Suppressor macrophage treated with lipopolysaccharide for 1 hour (primary cell): ENCODE measurements at regions not wholly inside any gene's neighbourhood (a gene's known extent, or its start where the extent isn't known, plus 50 kb on each side); places are given as distances from the start of the nearest gene placed in this dataset.
"Not testable (repeated sequence)": the region's sequence is repeated elsewhere in the genome, so short reads cannot be mapped to it uniquely, and the experiment has no call there.

Source experiments
- DNase-seq, 3 donors: peaks; one replicate each; pipeline ENCODE4 v3.0.0-alpha.2; 2020 to 2022

DNA sequence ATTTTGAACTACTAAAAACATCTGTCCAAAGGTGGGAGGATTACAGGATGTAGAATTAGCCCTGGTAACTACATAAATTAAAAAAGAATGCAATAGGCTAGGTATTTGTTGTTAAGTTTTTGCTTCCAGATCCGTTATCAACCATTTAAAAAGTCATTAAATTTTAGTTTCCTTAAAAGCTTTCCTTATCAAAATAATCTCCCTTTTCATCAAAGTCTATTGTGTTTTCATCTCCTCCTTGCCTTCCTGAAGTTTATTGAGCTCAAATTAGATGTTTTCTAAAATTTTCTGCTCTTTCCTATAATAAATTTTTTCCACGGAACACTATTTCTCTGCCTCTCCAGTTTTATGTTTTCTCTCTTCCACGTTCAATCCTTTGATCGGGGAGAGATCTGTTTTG is 108.6 kb downstream of the MEX3B start:
- no peak for DNase-seq

DNA sequence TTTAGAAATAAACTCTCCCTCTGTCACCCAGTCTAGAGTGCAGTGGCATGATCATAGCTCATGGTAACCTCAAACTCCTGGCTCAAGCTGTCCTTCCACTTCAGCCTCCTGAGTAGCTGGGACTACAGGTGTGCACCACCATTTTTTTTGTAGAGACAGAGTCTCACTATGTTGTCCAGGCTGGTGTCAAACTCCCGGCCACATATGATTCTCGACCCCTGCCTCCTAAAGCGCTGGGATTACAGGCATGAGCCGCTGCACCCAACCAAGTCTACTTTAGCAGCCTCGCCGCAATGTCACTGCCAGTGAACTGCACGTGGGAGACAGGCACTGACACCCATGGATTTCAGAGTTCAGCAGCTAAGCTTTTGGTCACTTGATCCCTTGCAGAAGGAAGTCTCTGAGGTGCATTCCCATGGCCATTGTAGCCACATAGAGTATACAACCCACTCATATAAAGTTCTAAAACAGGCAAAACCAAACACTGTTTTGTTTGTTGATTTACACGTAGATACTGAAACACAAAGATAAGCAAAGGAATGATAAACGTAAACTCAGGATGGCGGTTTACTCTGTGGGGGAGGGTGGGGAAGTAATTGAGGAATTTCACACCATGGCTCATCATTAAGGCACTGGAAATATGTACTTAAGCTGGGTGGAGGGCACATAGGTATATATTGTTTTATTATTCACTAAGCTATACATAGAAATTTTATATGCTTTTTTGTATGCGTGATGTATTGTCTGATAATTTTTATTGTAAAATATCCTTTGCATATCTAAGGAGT is 115.0 kb downstream of the MEX3B start:
- no peak for DNase-seq

DNA sequence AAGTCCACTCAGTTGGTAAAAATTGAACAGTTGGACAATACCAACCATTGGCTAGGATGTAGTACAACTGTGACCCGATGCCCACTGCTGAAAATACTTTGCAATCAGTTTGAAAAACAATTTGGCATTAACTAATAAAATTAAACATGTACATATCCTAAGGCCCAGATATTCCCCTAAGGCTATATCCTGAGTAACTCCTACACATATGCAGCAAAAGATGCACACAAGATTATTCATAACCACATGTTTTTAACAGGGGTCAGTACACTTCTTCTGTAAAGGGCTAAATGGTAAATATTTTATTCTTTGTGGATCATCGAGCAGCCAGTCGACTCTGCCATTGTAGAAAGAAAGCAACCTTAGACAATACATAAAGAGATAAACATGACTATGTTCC is 116.3 kb downstream of the MEX3B start:
- DNase-seq, result no peak

DNA sequence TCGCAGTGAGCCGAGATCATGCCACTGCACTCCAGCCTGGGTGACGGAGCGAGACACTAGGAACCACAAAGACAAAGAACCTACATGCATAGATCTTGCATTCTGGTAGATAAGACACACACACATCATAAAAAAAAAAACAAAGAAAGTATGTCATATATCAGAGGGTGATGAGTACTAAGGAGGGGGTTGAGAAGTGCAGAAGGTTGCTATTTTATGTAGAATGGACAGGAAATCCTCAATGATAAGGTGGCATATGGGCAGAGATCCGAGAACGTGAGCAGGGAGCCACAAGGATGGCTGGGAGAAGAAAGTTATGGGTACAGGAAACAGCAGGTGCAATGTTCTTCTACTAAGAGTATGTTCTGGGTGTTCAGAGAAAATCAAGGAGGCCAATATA is 118.8 kb downstream of the MEX3B start:
- DNase-seq, result no peak

DNA sequence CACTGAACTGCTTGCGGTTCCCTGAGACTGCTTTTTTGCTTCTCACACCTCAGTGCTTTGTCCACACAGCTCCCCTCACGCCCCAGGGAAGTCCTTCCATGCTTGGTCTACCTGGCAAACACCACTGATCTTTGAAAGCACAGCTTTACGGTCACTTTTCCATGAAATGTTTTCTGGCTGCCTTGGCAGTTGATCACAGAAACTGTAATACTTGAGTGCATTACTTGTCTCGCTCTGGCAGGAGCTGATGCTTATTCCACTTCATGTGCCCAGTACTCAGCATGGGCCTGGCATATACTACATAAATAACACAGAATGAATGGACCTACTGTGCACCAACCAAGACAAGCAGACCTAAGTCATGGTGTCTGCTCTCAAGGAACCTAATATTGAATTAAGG is 121.1 kb downstream of the MEX3B start:
- no peak for DNase-seq

DNA sequence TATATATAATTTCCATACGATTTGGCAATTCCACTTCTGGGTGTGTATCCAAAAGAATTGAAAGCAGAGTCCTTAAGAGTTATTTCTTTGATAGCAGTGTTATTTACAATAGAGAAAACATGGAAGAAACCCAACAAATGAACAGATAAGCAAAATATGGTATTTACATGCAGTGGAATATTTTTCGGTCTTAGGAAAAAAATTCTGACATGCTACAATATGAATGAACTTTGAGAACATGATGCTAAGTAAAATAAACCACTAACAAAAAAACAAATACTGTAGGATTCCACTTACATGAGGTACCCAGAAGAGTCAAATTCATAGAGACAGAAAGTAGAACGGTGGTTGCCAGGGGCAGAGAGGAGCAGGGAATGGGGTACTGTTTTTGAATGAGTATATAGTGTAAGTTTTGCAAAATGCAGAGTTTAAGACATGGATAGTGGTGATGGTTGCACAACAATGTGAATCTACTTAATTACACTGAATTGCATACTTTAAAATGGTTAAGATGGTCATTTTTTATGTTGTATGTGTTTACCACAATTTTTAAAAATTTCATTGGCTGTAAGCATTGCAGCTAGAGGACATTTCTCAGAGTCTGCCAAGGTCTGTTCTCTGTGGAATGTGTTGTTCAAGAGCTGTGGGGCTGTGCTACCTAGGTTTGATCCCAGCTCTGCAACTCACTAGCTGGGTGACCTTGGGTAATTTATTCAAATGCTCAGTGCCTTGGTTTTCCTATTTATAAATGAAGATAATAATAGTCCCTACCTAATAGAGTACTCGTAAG is 122.1 kb downstream of the MEX3B start:
- no peak for DNase-seq

DNA sequence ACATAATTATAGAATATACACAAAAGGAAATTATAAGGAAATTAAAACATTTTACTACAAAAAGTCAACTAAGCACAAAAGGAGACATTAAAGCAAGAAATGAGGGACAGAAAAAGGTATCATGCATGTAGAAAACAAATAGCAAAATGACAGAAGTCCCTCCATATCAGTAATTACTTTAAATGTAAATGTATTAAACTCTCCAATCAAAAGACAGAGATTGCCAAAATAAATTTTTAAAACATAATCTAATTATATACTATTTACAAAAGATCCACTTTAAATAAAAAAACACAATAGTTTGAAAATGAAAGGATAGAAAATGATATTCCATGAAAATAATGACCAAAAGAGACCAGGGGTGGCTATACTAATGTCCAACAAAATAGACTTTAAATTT is 123.7 kb downstream of the MEX3B start:
- no peak for DNase-seq

DNA sequence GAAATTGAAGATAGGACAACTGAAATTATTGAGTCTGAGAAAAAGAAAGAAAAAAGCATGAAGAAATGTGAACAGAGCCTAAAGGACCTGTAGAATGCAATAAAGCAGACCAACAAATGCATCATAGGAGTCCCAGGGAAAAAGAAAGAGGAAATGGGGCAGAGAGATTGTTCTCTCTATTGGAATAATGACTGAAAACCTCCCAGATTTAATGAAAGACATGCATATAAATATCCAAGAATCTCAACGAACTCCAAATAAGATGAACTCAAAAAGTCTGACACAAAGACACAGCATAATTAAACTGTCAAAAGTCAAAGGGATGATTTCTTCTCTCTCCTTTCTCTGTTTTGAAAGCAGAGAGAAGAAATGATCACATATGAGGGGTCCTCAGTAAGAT is 124.7 kb downstream of the MEX3B start:
- DNase-seq, result no peak

DNA sequence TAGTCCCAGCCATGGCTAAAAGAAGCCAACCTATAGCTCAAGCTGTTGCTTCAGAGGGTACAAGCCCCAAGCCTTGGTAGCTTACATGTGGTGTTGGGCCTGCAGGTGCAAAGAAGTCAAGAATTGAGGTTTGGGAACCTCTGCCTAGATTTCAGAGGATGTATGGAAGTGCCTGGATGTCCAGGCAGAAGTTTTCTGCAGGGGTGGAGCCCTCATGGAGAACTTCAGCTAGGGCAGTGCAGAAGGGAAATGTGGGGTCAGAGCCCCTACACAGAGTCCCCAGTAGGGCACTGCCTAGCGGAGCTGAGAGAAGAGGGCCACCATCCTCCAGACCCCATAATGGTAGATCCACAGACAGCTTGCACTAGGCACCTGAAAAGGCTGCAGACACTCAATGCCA is 127.1 kb downstream of the MEX3B start:
- DNase-seq, result not testable (repeated sequence)

DNA sequence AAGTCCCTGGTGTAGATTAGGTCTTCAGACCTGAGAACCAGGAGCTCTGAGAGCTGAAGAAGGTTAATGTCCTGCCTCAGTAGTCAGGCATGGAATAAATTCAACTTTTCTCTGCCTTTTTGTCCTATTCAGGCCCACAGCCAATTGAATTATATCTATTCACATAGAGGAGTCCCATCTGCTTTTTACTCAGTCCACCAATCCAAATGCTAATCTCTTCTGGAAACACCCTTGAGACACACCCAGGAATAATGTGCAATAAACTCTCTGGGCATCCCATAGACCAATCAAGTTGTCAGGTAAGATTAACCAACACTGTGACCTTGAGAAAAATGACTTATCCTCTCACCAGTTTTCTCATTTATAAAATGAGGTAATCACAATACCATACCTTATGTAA is 129.4 kb downstream of the MEX3B start:
- DNase-seq, result no peak

DNA sequence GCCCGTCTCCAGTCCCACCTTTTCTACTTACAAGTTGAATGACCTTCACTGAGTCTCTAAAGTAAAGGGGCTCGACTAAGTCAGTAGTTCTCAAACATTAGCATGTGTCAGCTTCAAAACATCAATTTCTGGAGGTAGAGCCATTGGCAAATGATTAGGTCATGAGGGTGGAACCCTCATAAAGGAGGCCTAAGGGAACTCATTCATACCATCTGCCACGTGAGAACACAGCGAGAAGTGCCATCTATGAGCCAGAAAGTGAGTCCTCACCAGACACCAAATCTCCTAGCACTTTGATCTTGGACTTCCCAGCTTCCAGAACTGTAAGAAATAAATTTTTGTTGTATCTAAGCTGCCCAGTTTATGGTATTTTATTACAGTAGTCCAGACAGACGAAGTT is 129.8 kb downstream of the MEX3B start:
- no peak for DNase-seq

DNA sequence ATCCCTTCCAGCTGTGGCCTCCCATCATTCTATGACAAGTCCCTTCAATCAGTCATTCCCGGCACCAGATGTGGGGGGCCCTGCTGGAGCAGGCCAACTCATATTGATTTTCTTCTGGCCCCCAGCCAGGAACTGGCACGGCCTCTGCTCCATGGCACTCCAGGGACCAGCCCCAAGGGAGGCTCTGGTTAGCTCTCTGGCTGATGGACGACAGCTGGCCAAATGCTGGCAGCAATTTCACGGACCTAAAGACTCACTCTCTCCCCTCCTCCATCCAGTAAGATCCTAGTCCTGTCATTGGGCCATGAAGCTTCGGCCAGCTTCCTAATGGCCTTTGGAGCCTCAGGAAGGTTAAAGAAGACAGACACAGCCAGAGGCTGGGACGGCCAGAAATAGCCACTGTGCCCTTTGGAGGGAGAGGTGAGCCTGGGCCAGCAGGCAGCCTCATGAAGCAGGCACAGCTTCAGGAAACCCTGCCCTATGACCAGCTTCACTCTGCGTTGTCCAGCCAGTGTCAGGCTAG is 131.0 kb downstream of the MEX3B start:
- DNase-seq, result no peak

DNA sequence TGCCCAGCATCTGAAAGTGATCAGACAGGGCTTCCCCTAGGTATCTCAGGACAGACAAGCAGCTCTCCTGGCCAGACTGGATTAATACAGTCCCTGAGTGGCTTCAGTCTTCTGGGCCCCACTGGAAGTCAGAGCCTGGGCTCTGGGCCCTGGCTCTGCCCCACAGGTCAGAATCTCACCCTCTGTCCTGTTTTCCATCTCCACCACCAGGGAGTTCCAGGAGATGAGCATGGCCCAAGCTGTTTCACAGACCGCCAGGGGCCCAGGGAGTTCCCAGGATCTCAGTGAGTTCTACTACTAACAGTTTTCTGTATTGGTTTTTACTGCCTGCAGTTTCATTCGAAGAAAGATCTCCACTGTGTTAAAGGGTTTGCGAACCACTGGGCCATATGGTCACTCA is 131.5 kb downstream of the MEX3B start:
- DNase-seq, result no peak

DNA sequence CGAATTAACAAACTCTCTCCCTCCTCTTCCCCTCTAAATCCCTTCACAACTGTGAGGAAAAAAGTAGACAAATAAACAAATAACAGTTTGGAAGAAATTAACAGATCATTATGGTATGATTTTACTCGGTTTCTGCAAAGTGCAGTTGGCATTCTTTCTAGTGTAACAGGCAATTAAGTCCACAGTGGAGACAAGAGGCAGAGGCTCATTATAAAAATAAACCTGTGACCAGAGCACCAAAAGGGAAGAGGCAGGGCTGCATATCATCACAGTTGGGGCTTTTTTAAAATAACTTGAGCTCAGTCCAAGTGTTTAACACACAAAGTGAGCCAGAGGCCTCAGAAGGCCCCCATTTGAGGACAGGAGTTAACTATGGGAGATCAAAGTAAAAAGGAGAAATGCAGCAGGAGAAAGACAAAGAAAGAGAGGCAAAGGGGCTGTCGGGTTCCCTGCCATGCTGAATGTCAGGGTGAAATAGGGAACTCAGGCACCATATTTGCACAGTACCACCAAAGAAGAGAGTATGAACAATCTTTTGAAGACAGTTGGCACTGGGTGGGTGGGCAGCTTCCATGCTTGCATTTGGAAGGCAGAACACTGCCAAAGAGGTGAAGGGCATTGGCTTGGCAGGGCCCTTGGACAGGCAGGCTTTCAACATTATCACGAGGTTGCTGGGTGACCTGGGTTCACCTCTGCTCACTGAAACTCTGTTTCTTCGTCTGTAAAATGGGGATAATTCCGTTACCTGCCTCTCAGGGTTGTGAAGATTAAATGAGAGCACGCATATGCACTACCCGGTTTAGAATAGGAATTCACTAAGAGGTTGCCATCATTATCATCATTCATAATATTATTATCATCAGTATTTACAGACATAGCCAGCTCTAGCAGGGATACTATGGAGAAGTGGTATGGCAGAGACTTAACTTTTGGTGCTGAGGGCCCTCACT is 134.5 kb downstream of the MEX3B start:
- DNase-seq, result no peak

DNA sequence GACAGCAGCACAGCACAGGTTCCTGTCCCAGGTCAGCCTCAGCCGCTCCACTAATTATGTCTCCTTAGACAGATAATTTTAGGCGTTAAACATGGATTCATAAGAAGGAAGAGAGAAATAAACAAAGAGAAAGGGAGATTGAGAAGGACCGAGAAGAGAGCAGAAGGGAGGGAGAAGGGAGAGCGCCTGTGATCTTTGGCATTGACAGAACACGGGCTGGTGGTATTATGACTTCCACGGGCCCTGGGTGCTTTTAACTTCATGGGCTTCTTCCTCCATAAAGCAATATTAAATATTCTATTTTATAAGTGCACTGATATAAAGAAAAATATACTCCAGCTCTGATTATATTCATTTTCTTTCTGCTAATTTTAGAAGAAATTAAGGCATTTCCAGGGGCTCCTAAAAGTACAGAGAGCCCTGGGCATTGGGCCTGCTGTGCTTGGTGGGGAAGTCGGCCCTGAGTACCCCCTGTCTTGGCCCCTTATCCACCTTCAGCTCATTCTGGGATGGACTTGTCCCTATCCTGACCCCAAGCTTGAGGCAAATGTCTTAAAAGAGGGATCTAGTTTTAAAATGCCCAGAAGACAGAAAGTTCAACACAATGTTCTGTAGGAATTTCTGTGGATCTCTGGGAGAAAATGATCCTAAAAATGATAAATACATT is 135.3 kb downstream of the MEX3B start:
- DNase-seq, result no peak

DNA sequence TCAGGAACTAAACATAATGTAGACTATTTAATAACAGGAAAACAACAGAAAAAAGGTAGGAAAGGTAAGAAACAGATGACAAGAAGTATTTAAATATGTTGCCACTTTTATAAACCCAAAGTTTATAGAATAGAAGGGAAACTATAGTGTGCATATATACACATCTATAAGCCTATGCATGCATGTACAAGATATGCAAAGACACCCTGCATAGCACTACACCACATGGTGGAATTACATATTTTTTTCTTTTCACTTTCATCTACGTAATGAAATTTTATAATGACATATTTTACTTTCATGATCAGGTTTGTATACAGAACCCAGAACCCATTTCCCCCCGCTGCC is 136.8 kb downstream of the MEX3B start:
- no peak for DNase-seq

DNA sequence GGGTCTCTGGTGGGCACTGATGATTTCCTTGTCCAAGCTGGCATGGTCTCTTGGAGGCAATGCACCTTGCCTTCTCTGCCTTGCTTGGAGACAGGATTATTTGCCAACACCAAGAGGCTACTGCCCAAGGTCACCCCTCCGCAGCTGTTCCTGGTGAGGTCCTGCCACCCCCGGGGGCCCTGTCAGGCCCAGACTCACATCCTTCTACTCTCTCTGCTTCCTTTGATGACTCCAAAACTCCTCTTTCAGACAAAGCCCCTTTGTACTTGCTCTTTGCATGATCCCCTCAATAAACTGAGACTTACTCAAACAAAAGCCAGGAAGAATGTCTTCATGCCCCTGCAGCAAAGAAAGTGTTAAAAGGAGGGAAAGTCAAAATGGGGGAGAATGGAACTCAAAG is 137.7 kb downstream of the MEX3B start:
- no peak for DNase-seq

DNA sequence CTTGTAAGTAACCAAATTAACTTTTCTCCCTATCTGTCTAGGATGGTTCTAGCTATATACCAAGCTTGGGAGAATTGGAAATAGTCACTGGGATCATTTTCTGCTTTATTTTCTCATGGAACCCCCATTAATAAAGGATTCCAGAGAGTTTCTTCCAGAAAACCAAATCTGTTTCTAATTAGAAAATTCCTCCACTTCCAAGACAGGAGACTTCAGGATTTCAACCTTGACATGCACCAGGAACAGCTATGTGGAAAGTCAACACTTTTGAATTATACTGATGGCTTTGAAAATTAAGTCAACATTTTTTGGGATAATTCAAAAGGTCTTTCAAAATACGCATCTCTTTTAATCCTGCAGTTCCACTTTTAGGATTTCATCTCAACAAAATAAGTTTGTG is 138.3 kb downstream of the MEX3B start:
- no peak for DNase-seq

DNA sequence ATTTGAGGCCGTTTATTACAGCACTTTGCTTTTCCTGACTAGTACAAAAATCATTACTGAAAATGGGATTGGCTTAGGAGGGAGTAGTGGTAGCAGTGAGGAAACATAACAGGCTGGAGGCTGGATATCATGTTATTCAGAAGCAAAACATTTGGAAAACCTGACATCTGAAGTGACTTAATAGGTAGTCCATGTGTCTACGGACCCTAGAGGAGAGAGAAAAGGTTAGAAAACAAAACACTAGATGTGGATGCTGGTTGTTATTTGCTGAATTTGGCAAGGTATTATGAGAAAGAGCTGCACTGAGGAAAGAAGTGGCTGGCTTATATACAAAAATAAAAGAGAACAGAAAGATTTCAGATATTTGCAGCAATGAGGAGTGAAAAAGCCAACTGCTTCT is 139.9 kb downstream of the MEX3B start:
- DNase-seq, result no peak

DNA sequence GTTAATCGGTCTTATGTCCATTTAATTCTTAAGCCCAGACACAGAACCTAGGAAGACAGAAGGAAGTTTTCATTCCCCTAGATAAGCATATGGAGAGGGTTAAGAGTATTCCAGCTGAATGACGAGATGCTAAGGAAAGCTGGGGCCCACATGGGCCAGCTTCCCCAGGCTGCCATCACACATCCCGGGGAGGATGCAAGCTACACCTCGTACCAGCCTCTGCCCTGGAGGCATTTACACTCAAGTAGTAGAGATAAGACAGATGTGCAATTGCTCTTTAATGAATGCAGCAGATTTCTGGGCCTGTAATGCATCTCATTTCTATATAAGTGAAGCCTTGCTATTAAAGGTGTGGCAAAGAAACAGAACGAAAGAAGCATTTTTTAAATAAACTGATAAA is 144.5 kb downstream of the MEX3B start:
- no peak for DNase-seq

DNA sequence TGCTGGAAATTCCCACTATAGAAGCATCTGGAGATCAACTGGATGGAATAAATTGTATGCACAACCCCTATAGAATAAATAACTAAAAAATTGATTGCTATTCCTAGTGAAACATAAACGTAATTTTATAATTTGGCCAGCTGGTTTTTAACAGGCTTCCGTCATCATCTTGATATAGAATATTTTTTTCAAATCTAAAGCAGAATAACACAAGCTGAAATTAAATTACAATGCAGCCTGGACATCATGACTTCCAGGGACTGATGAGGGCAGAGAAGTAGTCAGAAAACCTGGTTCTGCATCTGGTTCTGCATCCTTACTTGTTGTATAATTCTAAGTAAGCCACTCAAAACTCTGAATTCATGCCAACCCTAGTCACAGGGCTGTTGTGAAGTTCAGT is 146.1 kb downstream of the MEX3B start:
- no peak for DNase-seq

DNA sequence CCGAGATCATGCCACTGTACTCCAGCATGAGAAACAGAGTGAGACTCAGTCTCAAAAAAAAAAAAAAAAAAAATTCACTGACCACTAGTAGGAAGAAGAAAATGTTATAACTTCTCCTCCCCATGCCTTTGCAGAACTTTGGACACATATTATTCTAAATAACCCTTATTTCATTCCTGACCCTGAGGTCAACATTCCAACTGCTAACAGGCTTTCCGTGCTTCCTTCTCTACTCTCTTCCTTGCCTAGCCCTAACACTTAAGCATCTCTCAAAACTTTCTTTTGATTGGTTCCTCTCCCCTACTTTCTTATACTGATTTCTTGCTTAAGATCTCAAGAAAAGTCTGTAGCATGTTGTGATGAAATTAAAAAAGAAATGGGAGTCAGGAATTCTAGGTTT is 146.8 kb downstream of the MEX3B start:
- no peak for DNase-seq
